ENCODE measurements at regions not wholly inside any gene's neighbourhood (a gene's known extent, or its start where the extent isn't known, plus 50 kb on each side); places are given as distances from the start of the nearest gene placed in this dataset.

DNA sequence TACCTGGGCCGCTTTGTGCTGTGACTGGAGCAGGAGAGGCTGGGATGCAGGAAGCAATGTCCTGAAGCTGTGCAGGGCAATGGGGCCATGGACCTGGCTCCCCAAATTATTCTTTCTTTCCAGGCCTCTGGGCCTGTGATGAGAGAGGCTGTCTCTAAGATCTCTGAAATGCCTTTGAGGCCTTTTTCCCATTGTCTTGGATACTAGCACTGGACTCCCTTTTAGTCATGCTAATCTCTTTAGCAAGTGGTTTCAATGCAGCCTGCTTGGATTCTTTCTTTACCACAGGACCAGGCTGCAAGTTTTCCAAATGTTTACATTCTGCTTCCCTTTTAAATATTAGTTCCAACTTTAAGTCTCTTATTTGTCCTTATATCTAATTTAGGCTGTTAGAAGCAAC, 64.8 kb upstream of the SGO1 start:
- TF ChIP-seq, protein P1, sequence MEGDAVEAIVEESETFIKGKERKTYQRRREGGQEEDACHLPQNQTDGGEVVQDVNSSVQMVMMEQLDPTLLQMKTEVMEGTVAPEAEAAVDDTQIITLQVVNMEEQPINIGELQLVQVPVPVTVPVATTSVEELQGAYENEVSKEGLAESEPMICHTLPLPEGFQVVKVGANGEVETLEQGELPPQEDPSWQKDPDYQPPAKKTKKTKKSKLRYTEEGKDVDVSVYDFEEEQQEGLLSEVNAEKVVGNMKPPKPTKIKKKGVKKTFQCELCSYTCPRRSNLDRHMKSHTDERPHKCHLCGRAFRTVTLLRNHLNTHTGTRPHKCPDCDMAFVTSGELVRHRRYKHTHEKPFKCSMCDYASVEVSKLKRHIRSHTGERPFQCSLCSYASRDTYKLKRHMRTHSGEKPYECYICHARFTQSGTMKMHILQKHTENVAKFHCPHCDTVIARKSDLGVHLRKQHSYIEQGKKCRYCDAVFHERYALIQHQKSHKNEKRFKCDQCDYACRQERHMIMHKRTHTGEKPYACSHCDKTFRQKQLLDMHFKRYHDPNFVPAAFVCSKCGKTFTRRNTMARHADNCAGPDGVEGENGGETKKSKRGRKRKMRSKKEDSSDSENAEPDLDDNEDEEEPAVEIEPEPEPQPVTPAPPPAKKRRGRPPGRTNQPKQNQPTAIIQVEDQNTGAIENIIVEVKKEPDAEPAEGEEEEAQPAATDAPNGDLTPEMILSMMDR (IDR thresholded peaks at IDR 0.05) = no peak
- no peak for TF ChIP-seq POLR2A (IDR thresholded peaks at IDR 0.05)
